BLaER1 treated with 17β-estradiol and CSF1 and Interleukin-3, amounts not matched to agents 10 nM and 100 nM (cell line): ENCODE measurements at regions not wholly inside any gene's neighbourhood (a gene's known extent, or its start where the extent isn't known, plus 50 kb on each side); places are given as distances from the start of the nearest gene placed in this dataset.
A peak's percentile ranks its signal among the peaks of the same experiment; 100 is the strongest.
"Not testable (repeated sequence)": the region's sequence is repeated elsewhere in the genome, so short reads cannot be mapped to it uniquely, and the experiment has no call there.

ENCODE experiments used
- H3K27ac ChIP-seq, 11 experiments: shearing (Covaris generic); formaldehyde crosslinking; 2 replicates each; pipeline ENCODE4 v1.8.1; 2022
- H3K27me3 ChIP-seq, 11 experiments: shearing (Covaris generic); formaldehyde crosslinking; 2 replicates each; pipeline ENCODE4 v1.8.1; 2022
- H3K36me3 ChIP-seq, 11 experiments: shearing (Covaris generic); formaldehyde crosslinking; 2 replicates each; pipeline ENCODE4 v1.8.1; 2022
- H3K4me1 ChIP-seq, 10 experiments: shearing (Covaris generic); formaldehyde crosslinking; 2 replicates each; pipeline ENCODE4 v1.8.1; 2022
- H3K4me2 ChIP-seq, 11 experiments: shearing (Covaris generic); formaldehyde crosslinking; 2 replicates each; pipeline ENCODE4 v1.8.1; 2022
- H3K4me3 ChIP-seq, 10 experiments: shearing (Covaris generic); formaldehyde crosslinking; 2 replicates each; pipeline ENCODE4 v1.8.1; 2022
- H3K9ac ChIP-seq, 11 experiments: shearing (Covaris generic); formaldehyde crosslinking; 2 replicates each; pipeline ENCODE4 v1.8.1; 2022
- H3K9me3 ChIP-seq, 11 experiments: shearing (Covaris generic); formaldehyde crosslinking; replicated peaks in 1 of 11; 2 replicates each; pipeline ENCODE4 v1.8.1; 2022
- H4K20me1 ChIP-seq, 11 experiments: shearing (Covaris generic); formaldehyde crosslinking; 2 replicates each; pipeline ENCODE4 v1.8.1; 2022
- Cebpa-rat ChIP-seq, 11 experiments: shearing (Covaris generic); IDR thresholded peaks; 2 replicates each; pipeline ENCODE4 v1.8.1; 2022

DNA sequence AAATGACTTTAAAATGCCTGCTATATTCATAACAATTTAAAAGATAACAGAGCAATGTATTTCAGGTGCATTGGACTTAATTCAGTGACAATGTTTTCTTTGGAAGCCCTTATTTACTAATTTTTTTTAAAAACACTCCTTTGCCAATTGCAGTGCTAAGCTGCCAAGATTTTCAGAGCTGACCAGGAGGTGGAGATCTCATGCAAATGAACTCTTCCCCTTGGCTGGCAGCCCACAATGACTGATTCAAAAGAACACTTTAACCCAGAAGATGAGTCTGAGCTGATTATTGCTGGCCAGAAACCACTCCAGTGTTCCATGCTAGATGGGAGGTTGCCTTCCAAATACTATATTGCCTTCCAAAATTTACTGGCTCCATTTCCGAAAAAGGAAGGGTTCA, 128.3 kb upstream of the CCNH start:
- Histone ChIP-seq H3K27ac (no peak overlapping the region), H3K36me3 (no peaks in the 10 kb centered on the region), H3K9me3 (no peaks in the 10 kb centered on the region), H3K9ac (no peak overlapping the region), H3K27me3 (no peaks in the 10 kb centered on the region), H3K4me3 (no peak overlapping the region), H3K4me1 (no peaks in the 10 kb centered on the region), H4K20me1 (no peaks in the 10 kb centered on the region), H3K4me2 (no peak overlapping the region)
- TF ChIP-seq Cebpa-rat (IDR thresholded peaks at IDR 0.05) = no peak

- no peaks in the 10 kb centered on the region for H3K9me3 ChIP-seq
- H3K27ac ChIP-seq = no peak overlapping the region
- no peak for TF ChIP-seq Cebpa-rat (IDR thresholded peaks at IDR 0.05)
Observed at GRCh38 chr5:87539839-87540238, 127.1 kb upstream of the CCNH start.

GRCh38 chr5:87536365-87536764, 123.6 kb upstream of the CCNH start:
- H3K9me3 ChIP-seq = no peaks in the 10 kb centered on the region
- H3K4me3 ChIP-seq = no peak overlapping the region
- H3K27me3 ChIP-seq = no peaks in the 10 kb centered on the region
- H4K20me1 ChIP-seq = no peaks in the 10 kb centered on the region
- no peak overlapping the region for H3K4me2 ChIP-seq
- H3K4me1 ChIP-seq = no peaks in the 10 kb centered on the region
- no peak for TF ChIP-seq Cebpa-rat (IDR thresholded peaks at IDR 0.05)
- H3K27ac ChIP-seq = no peak overlapping the region
- no peak overlapping the region for H3K9ac ChIP-seq
- H3K36me3 ChIP-seq = no peaks in the 10 kb centered on the region

More at GRCh38 chr5:87539839-87540238, 127.1 kb upstream of the CCNH start:
- H3K9ac ChIP-seq = no peak overlapping the region
- no peak overlapping the region for H3K4me2 ChIP-seq
- no peaks in the 10 kb centered on the region for H4K20me1 ChIP-seq
- H3K4me1 ChIP-seq = no peaks in the 10 kb centered on the region
- no peak overlapping the region for H3K4me3 ChIP-seq
- H3K36me3 ChIP-seq = no peaks in the 10 kb centered on the region
- H3K27me3 ChIP-seq = no peaks in the 10 kb centered on the region

- H3K4me1 ChIP-seq = 0 out of 20 replicates have a peak, but pooled peaks cover 0 to 4% (median 0%) of the 10 kb centered on the region in 10 experiments
- no peak for TF ChIP-seq Cebpa-rat (IDR thresholded peaks at IDR 0.05)
- H3K9ac ChIP-seq = no peak overlapping the region
- no peak overlapping the region for H3K4me2 ChIP-seq
- H3K27ac ChIP-seq = no peak overlapping the region
- no peaks in the 10 kb centered on the region for H3K9me3 ChIP-seq
- H3K36me3 ChIP-seq = no peaks in the 10 kb centered on the region
- no peaks in the 10 kb centered on the region for H4K20me1 ChIP-seq
- no peaks in the 10 kb centered on the region for H3K27me3 ChIP-seq
- no peak overlapping the region for H3K4me3 ChIP-seq
Observed at GRCh38 chr5:87535706-87536105, 123.0 kb upstream of the CCNH start.

DNA sequence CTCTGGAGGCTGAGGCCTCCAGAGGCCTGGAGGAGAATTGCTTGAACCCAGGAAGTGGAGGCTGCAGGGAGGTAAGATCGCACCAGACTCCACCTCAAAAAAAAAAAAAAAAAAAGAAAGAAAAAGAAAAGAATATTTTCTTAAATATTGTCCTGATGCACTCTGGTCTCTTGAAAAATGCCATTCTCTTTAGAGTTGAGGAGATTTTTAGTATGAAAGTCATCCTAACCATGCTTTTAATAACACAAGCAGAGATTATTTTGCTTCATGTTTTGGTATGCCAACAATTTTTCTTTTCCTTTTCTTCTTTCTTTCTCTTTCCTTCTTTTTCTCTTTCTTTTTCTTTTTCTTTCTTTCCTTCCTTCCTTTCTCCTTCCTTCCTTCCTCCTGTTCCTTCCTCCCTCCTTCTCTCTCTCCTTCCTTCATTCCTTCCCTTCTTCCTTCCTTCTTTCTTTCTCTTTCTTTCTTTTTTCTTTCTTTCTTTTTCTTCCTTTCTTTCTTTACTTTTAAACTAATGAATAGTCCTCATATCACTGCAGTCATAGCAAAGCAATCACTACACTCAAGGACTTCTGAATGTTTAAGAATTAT, 116.9 kb upstream of the CCNH start:
- H3K4me2 ChIP-seq = no peak overlapping the region
- H3K27me3 ChIP-seq = no peaks in the 10 kb centered on the region
- H3K4me1 ChIP-seq = 0 out of 20 replicates have a peak, but pooled peaks cover 0 to 8% (median 0%) of the 10 kb centered on the region in 10 experiments
- H3K27ac ChIP-seq = no peak overlapping the region
- H3K4me3 ChIP-seq = no peak overlapping the region
- no peaks in the 10 kb centered on the region for H3K36me3 ChIP-seq
- no peaks in the 10 kb centered on the region for H4K20me1 ChIP-seq
- H3K9me3 ChIP-seq = no peaks in the 10 kb centered on the region
- no peak for TF ChIP-seq Cebpa-rat (IDR thresholded peaks at IDR 0.05)
- no peak overlapping the region for H3K9ac ChIP-seq

GRCh38 chr5:87526131-87526530, 113.4 kb upstream of the CCNH start:
- H3K4me1 ChIP-seq = 0 out of 20 replicates have a peak, but pooled peaks cover 0 to 7% (median 0%) of the 10 kb centered on the region in 10 experiments
- no peaks in the 10 kb centered on the region for H3K36me3 ChIP-seq
- no peaks in the 10 kb centered on the region for H3K27me3 ChIP-seq
- H3K9me3 ChIP-seq = no peaks in the 10 kb centered on the region
- no peak overlapping the region for H3K4me3 ChIP-seq
- H3K27ac ChIP-seq = no peak overlapping the region
- H3K9ac ChIP-seq = no peak overlapping the region
- H3K4me2 ChIP-seq = no peak overlapping the region
- no peaks in the 10 kb centered on the region for H4K20me1 ChIP-seq
- no peak for TF ChIP-seq Cebpa-rat (IDR thresholded peaks at IDR 0.05)

DNA sequence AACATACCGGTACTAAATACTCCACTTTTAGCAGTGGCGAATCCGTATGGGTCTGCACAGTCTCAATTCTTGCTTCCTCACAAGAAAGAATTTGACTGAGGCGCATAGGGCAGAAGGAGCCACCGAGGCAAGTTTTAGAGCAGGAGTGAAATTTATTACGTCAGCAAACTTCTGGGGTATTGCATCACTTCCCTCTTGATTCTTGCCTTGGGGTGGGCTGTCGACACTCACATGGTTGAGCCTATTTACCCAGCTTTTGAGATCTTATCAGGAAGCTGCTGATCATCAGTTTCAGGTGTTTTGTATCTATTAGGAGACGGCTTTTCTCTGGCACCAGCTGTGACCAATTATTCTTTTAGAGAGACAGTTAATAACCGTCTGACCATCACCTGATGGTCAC, 111.5 kb upstream of the CCNH start:
- TF ChIP-seq Cebpa-rat (IDR thresholded peaks at IDR 0.05) = peak in 7 of 11 experiments; percentile 31 to 78 (median 47); a peak in 8 of 22 replicates
- H3K27ac ChIP-seq = no peak overlapping the region
- no peaks in the 10 kb centered on the region for H4K20me1 ChIP-seq
- no peaks in the 10 kb centered on the region for H3K9me3 ChIP-seq
- H3K4me2 ChIP-seq = no peak overlapping the region
- H3K4me3 ChIP-seq = no peak overlapping the region
- no peaks in the 10 kb centered on the region for H3K27me3 ChIP-seq
- H3K4me1 ChIP-seq = no peaks in the 10 kb centered on the region
- no peak overlapping the region for H3K9ac ChIP-seq
- no peaks in the 10 kb centered on the region for H3K36me3 ChIP-seq

DNA sequence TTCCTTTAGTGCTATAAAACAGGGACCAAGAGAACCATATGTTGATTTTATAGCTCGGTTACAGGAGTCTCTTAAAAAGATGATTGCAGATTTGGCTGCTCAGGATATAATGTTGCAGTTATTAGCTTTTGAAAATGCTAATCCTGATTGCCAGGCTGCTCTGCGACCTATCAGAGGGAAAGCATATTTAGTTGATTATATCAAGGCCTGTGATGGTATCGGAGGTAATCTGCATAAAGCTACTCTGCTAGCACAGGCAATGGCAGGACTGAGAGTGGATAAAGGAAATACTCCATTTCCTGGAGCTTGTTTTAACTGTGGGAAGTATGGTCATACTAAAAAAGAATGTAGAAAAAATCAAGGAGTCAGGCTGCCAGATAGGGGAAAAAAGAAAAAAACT, 99.0 kb upstream of the CCNH start:
- not testable (repeated sequence) for H3K4me1 ChIP-seq, H3K4me2 ChIP-seq, H3K4me3 ChIP-seq, H3K36me3 ChIP-seq, H3K27ac ChIP-seq, H3K9ac ChIP-seq, H3K27me3 ChIP-seq, H4K20me1 ChIP-seq
- H3K9me3 ChIP-seq = peaks cover 6 to 18% (median 11%) of the 10 kb centered on the region in 11 experiments; a peak in 14 of 22 replicates

DNA sequence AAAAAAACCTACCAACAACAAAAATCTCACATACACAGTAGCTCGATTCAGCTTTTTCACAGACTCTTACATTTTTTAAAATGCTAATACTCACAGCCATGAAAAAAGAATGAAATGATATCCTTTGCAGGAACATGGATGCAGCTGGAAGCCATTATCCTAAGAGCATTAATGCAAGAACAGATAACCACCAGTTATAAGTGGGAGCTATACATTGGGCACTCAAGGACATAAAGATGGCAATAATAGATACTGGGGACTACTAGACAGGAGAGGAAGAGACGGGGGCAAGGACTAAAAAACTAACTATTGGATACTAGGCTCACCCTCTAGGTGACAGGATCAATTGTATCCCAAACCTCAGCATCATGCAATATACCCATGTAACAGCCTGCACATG, 90.3 kb upstream of the CCNH start:
- no peak overlapping the region for H3K4me3 ChIP-seq
- H3K4me1 ChIP-seq = no peaks in the 10 kb centered on the region

More for the DNA sequence above, 90.3 kb upstream of the CCNH start:
- no peaks in the 10 kb centered on the region for H4K20me1 ChIP-seq
- H3K27me3 ChIP-seq = no peaks in the 10 kb centered on the region
- H3K9me3 ChIP-seq = no peaks in the 10 kb centered on the region
- no peak overlapping the region for H3K27ac ChIP-seq
- no peak overlapping the region for H3K4me2 ChIP-seq
- TF ChIP-seq Cebpa-rat (IDR thresholded peaks at IDR 0.05) = no peak
- H3K36me3 ChIP-seq = no peaks in the 10 kb centered on the region
- H3K9ac ChIP-seq = no peak overlapping the region
